GM12878 (cell line): ENCODE measurements at regions not wholly inside any gene's neighbourhood (a gene's known extent, or its start where the extent isn't known, plus 50 kb on each side); places are given as distances from the start of the nearest gene placed in this dataset.

Experiments used
- BCL11A ChIP-seq: IDR thresholded peaks from 2 replicates; pipeline ENCODE4 v1.6.1; 2011; ENCODE audit warnings: low read depth, low read length
- BCL3 ChIP-seq: IDR thresholded peaks from 2 replicates; pipeline ENCODE4 v1.6.1; 2011; ENCODE audit warnings: borderline replicate concordance, low read depth, mild to moderate bottlenecking, moderate library complexity, low read length; ENCODE audit not compliant: insufficient read depth, poor library complexity, severe bottlenecking
- CTCF ChIP-seq, 3 experiments: IDR thresholded peaks in 2 of 3; conservative IDR thresholded peaks in 1 of 3; 2 replicates each; pipeline ENCODE4 v1.5.1; 2011; ENCODE audit warnings: low read depth in 3 of 3, low read length in 3 of 3, mild to moderate bottlenecking in 3 of 3, control low read depth in 2 of 3, moderate library complexity in 2 of 3, inconsistent platforms in 1 of 3, mixed read lengths in 1 of 3; ENCODE audit not compliant: control insufficient read depth in 2 of 3, insufficient read depth in 1 of 3; ENCODE audit errors: extremely low read depth in 1 of 3
- EP300 ChIP-seq, 2 experiments: fragments of 150-350 bp in 1 of 2; IDR thresholded peaks; 2 replicates each; pipeline ENCODE4 v1.6.1; 2011 to 2012; ENCODE audit warnings: low read depth in 2 of 2, low read length in 2 of 2, borderline replicate concordance in 1 of 2, improper control_type of control experiment in 1 of 2, inconsistent platforms in 1 of 2; ENCODE audit not compliant: control insufficient read depth in 1 of 2
- NRF1 ChIP-seq: conservative IDR thresholded peaks from 2 replicates; pipeline ENCODE4 v1.6.1; 2011; ENCODE audit warnings: mild to moderate bottlenecking, low read depth, low read length, improper control_type of control experiment
- PBX3 ChIP-seq: IDR thresholded peaks from 2 replicates; pipeline ENCODE4 v1.6.1; 2011; ENCODE audit warnings: mild to moderate bottlenecking, low read depth, low read length, moderate library complexity; ENCODE audit not compliant: insufficient replicate concordance
- SUPT20H ChIP-seq: IDR thresholded peaks from 2 replicates; pipeline ENCODE4 v1.6.1; 2011; ENCODE audit warnings: low read depth, mild to moderate bottlenecking, low read length, moderate library complexity, borderline replicate concordance; ENCODE audit not compliant: control insufficient read depth

GRCh38 chr9:107626118-107626517, 136.5 kb upstream of the KLF4 start:
- TF ChIP-seq EP300 (IDR thresholded peaks at IDR 0.05; ENCODE audit: borderline replicate concordance in 1 of 2, control insufficient read depth in 1 of 2, low read depth in 2 of 2, low read length in 2 of 2): no peak
- no peak for TF ChIP-seq SUPT20H
- no peak for TF ChIP-seq BCL11A
- no peak for TF ChIP-seq NRF1
- TF ChIP-seq PBX3: no peak
- TF ChIP-seq CTCF (IDR thresholded peaks at IDR 0.05 in 2 of 3, conservative IDR thresholded peaks at IDR 0.05 in 1 of 3; ENCODE audit: control insufficient read depth in 2 of 3, extremely low read depth in 1 of 3, insufficient read depth in 1 of 3, low read depth in 3 of 3, low read length in 3 of 3): no peak
- no peak for TF ChIP-seq BCL3
